Iris pigment epithelial cell (primary cell): ENCODE measurements at regions not wholly inside any gene's neighbourhood (a gene's known extent, or its start where the extent isn't known, plus 50 kb on each side); places are given as distances from the start of the nearest gene placed in this dataset.

Experiments used
- DNase-seq: peaks from one replicate; pipeline ENCODE4 v3.0.0-alpha.2; 2011; ENCODE audit warnings: low read depth

- peak; percentile 28 for DNase-seq
These were observed 274.8 kb upstream of the AJAP1 start for GRCh38 chr1:4379451-4380175.

GRCh38 chr1:4380564-4381168 lies 273.7 kb upstream of the AJAP1 start:
- peak; percentile 60 for DNase-seq

- peak; percentile 5 for DNase-seq
These were observed 261.2 kb upstream of the AJAP1 start for GRCh38 chr1:4393191-4393590.

- DNase-seq = no peak
These were observed 260.0 kb upstream of the AJAP1 start for GRCh38 chr1:4394366-4394765.

GRCh38 chr1:4395158-4395557 lies 259.3 kb upstream of the AJAP1 start:
- DNase-seq = peak; percentile 12

- DNase-seq = no peak
These were observed 258.7 kb upstream of the AJAP1 start for GRCh38 chr1:4395676-4396075.

GRCh38 chr1:4396551-4396950 lies 257.9 kb upstream of the AJAP1 start:
- no peak for DNase-seq

GRCh38 chr1:4397196-4397595 lies 257.2 kb upstream of the AJAP1 start:
- no peak for DNase-seq

GRCh38 chr1:4402032-4402431 lies 252.4 kb upstream of the AJAP1 start:
- no peak for DNase-seq

GRCh38 chr1:4404854-4405590 lies 249.4 kb upstream of the AJAP1 start:
- no peak for DNase-seq

- no peak for DNase-seq
These were observed 246.6 kb upstream of the AJAP1 start for GRCh38 chr1:4407851-4408250.

- no peak for DNase-seq
These were observed 246.0 kb upstream of the AJAP1 start for GRCh38 chr1:4408380-4408779.

GRCh38 chr1:4411862-4412261 lies 242.5 kb upstream of the AJAP1 start:
- DNase-seq = no peak

GRCh38 chr1:4415476-4415875 lies 238.9 kb upstream of the AJAP1 start:
- DNase-seq = no peak

- DNase-seq = no peak
These were observed 238.2 kb upstream of the AJAP1 start for GRCh38 chr1:4416189-4416588.

- DNase-seq = no peak
These were observed 236.4 kb upstream of the AJAP1 start for GRCh38 chr1:4418021-4418420.

GRCh38 chr1:4421986-4422385 lies 232.4 kb upstream of the AJAP1 start:
- DNase-seq = no peak

- no peak for DNase-seq
These were observed 231.7 kb upstream of the AJAP1 start for GRCh38 chr1:4422504-4423289.

GRCh38 chr1:4424254-4424653 lies 230.2 kb upstream of the AJAP1 start:
- DNase-seq = no peak

GRCh38 chr1:4424766-4425165 lies 229.6 kb upstream of the AJAP1 start:
- DNase-seq = no peak

GRCh38 chr1:4425892-4426291 lies 228.5 kb upstream of the AJAP1 start:
- no peak for DNase-seq

GRCh38 chr1:4428711-4429110 lies 225.7 kb upstream of the AJAP1 start:
- DNase-seq = no peak
